Suppressor macrophage treated with lipopolysaccharide for 1 hour (primary cell): ENCODE measurements at regions not wholly inside any gene's neighbourhood (a gene's known extent, or its start where the extent isn't known, plus 50 kb on each side); places are given as distances from the start of the nearest gene placed in this dataset.

Experiments used
- DNase-seq, 3 donors: peaks; one replicate each; pipeline ENCODE4 v3.0.0-alpha.2; 2020 to 2022

DNA sequence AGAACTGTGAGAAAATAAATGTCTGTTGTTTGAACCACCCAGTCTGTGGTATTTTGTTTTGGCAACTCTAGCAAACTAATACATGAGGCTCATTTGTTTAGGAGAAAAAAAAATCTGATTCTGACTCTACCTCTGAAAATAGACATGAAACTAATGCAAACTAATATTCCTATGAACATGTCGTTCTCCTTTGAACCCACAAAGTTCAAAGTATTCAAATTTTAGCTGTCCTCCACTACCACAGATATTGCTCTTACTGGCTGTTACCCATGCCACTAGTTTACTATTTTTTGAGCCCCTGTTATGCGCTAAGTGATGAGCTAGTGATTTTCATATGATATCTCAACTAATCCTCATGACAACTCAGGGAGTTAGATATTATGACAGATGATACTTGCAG lies 58.8 kb upstream of the ZNF804B start:
- DNase-seq = no peak

GRCh38 chr7:88694207-88694606 lies 65.3 kb upstream of the ZNF804B start:
- no peak for DNase-seq

GRCh38 chr7:88693131-88693530 lies 66.4 kb upstream of the ZNF804B start:
- no peak for DNase-seq

- no peak for DNase-seq
Observed at GRCh38 chr7:88692493-88692892, 67.0 kb upstream of the ZNF804B start.

- DNase-seq = no peak
Observed at GRCh38 chr7:88689821-88690220, 69.7 kb upstream of the ZNF804B start.

GRCh38 chr7:88688222-88688621 lies 71.3 kb upstream of the ZNF804B start:
- no peak for DNase-seq

- DNase-seq = no peak
Observed at GRCh38 chr7:88686468-88687229, 72.9 kb upstream of the ZNF804B start.

GRCh38 chr7:88681682-88682081 lies 77.8 kb upstream of the ZNF804B start:
- no peak for DNase-seq

- no peak for DNase-seq
Observed at GRCh38 chr7:88670536-88670935, 89.0 kb upstream of the ZNF804B start.

- DNase-seq = no peak
Observed at GRCh38 chr7:88669913-88670312, 89.6 kb upstream of the ZNF804B start.

- DNase-seq = no peak
Observed at GRCh38 chr7:88668591-88668990, 90.9 kb upstream of the ZNF804B start.

- DNase-seq = no peak
Observed at GRCh38 chr7:88666626-88667025, 92.9 kb upstream of the ZNF804B start.

DNA sequence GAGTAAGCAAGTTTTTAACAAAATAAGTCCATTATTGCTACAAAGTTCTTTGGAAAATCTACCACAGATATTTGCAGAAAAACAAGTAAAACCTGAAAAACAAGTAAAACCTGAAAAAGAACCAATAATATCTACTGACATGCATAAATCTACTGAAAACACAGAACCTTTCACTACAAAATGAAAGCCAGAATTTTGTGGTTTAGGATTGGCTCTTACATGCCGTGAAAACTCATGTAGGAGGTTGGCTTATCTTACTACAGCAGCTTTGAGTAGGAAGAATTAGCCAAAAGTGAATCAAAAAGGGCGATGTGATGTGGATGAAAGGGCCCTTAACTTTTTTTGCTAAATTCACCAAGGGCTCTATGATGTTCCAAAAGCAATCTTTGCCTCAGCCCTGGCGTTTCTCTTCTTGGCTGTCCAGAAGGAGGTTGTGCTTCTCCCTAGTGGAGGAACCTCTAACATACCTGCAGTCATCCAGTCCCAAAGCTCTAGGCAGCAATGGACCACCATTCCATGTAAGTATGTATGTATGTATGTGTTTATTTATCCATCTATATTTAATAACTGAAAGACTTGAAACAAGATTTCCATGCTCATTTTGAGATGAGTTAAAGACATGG lies 93.5 kb upstream of the ZNF804B start:
- no peak for DNase-seq

GRCh38 chr7:88664630-88665233 lies 94.8 kb upstream of the ZNF804B start:
- DNase-seq = no peak

DNA sequence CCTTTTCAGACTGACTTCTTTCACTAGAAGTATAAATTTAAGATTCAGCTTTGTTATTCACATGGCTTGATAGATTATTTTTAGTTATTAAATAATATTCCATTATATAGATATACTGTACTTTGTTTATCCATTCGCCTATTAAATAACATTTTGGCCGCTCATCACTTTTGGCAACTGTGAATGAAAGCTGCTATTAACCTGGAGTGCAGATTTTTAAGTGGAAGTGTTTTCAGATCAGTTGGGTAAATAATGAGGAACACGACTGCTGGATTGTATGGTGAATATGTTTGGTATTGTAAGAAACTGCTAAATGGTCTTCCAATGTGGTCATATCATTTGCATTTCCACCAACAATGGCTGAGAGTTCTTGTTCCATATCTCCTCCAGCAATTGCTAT lies 97.6 kb upstream of the ZNF804B start:
- no peak for DNase-seq

GRCh38 chr7:88647825-88648224 lies 111.7 kb upstream of the ZNF804B start:
- no peak for DNase-seq

- no peak for DNase-seq
Observed at GRCh38 chr7:88638583-88638982, 120.9 kb upstream of the ZNF804B start.

GRCh38 chr7:88637795-88638194 lies 121.7 kb upstream of the ZNF804B start:
- no peak for DNase-seq

- DNase-seq = no peak
Observed at GRCh38 chr7:88635149-88635548, 124.4 kb upstream of the ZNF804B start.

DNA sequence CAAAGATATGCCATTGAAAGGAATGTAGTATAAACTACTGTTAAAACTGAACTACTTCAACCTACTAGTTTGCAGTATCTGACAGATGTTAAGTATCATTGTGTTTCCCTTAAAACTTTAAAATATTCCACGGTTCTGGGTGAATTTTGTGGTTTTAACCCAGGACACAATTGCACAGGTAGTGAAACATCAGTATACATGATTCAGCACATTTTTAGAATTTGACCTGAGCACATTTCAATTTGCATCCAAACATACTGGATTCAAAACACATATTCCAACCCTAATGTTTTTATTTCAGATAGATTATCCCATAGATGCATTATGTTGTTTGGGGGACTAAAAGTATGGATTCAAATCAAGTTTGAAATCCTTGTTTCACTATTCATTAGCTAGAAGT lies 129.9 kb upstream of the ZNF804B start:
- DNase-seq = no peak

DNA sequence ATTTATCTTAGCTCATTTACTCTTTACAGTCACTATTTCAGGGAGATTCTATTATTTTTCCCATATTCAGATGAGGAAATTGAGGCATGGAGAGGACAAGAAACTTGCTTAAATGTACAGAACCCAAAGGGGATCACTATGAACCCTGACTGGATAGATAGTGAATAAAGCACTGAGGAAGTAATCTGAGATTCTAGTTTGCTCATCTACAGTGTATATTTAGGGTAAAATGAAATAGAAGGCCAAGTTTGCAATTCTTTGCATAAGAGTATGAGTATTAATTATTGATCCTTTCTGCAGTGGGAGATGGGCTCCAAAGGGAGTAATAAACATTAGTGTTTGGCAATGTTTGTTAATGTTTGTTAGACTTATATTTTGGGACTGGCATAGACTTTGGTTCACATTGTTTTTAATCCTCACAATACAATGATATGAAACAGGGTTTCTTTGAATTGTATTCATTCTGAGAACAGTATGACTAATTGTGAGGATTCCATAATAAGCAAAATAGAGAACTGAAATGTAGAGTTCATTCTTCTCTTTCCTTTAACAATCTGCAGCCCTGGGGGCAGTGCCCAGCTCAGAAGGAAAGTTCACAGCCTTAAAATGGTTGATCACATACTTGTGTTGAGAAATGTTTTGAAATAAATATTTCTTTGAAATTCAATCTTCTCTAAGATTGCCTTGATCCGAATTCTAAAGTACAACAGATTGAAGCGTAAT lies 131.0 kb upstream of the ZNF804B start:
- no peak for DNase-seq

DNA sequence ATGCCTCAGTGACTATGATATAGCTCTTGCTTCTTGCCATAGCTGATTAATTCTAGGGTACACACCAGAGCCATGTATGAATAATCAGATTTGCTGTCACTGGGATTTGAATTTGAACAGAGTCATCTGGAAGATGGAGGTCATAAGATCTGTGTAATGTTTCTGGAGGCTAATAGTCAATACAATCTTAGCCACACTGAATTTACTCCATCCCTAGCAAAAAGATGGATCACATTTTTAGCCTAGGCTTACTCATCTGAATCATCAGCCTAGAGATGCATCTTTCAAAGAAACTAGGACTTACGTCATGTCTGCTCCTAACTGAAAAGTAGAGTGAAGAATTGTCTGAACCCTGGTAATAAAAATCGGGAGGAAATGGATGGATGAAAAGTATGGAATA lies 142.3 kb upstream of the ZNF804B start:
- DNase-seq = no peak

DNA sequence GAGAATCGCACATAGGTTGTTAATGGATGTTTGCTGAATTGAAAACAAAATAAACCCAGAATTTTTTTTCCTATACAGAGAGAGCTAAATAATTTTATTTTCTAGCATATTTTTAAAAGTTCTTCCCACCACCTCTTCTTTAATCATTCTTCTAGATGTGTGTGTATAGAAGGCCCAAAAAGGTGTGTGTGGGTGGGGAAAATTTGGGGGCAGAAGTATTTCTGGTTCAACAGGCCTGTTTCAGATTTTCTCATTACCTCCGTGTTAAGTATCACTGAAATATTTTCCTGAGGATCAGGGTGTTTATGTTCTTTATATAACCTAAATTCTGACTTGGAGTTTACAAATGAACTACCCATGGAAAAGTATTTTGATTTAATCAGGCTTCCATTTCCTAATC lies 144.2 kb upstream of the ZNF804B start:
- DNase-seq = no peak

GRCh38 chr7:88614736-88615135 lies 144.8 kb upstream of the ZNF804B start:
- no peak for DNase-seq
